ENCODE measurements at regions not wholly inside any gene's neighbourhood (a gene's known extent, or its start where the extent isn't known, plus 50 kb on each side); places are given as distances from the start of the nearest gene placed in this dataset.
"Not testable (repeated sequence)": the region's sequence is repeated elsewhere in the genome, so short reads cannot be mapped to it uniquely, and the experiment has no call there.

- H4K20me1 ChIP-seq (ENCODE audit: insufficient read depth, low read length, poor library complexity, severe bottlenecking): no peaks in the 10 kb centered on the region
- no peaks in the 10 kb centered on the region for H3K9me3 ChIP-seq (ENCODE audit: insufficient read depth, low read depth, low read length)
- no peak overlapping the region for H3K4me3 ChIP-seq (ENCODE audit: low read length, poor library complexity, severe bottlenecking)
- no peak overlapping the region for H2AFZ ChIP-seq (ENCODE audit: low read length)
- H3K9me2 ChIP-seq (replicated peaks; ENCODE audit: low read depth, low read length): no peaks in the 10 kb centered on the region
- no peaks in the 10 kb centered on the region for H3F3A ChIP-seq (ENCODE audit: low read depth)
- TF ChIP-seq CTCF (conservative IDR thresholded peaks at IDR 0.05; ENCODE audit: low read length): no peak
- TF ChIP-seq EZH2phosphoT487 (IDR thresholded peaks at IDR 0.05; ENCODE audit: borderline replicate concordance): no peak
- no peaks in the 10 kb centered on the region for H3K27me3 ChIP-seq (ENCODE audit: insufficient read depth, low read length, poor library complexity, severe bottlenecking)
- no peak overlapping the region for H3K9ac ChIP-seq (ENCODE audit: low read depth, low read length, poor library complexity, severe bottlenecking)
- no peaks in the 10 kb centered on the region for H3K79me2 ChIP-seq (ENCODE audit: insufficient read depth, low read length)
- no peak overlapping the region for H3K4me2 ChIP-seq (ENCODE audit: low read depth, low read length, poor library complexity, severe bottlenecking)
- no peaks in the 10 kb centered on the region for H3K36me3 ChIP-seq (ENCODE audit: insufficient read depth, low read length)
- peaks cover 5% of the 10 kb centered on the region for H3K4me1 ChIP-seq (ENCODE audit: insufficient read depth, low read length, poor library complexity, severe bottlenecking)
These were observed 195.9 kb downstream of the SHOX start for GRCh38 chrX:826448-826847.

- H2AFZ ChIP-seq (ENCODE audit: low read length): no peak overlapping the region
- H3K4me2 ChIP-seq (ENCODE audit: low read depth, low read length, poor library complexity, severe bottlenecking): no peak overlapping the region
- H3K4me1 ChIP-seq (ENCODE audit: insufficient read depth, low read length, poor library complexity, severe bottlenecking): peaks cover 5% of the 10 kb centered on the region
These were observed 195.4 kb downstream of the SHOX start for GRCh38 chrX:825991-826390.

GRCh38 chrX:823073-823472 is 192.5 kb downstream of the SHOX start:
- H3K4me1 ChIP-seq (ENCODE audit: insufficient read depth, low read length, poor library complexity, severe bottlenecking); H3K27me3 ChIP-seq (ENCODE audit: insufficient read depth, low read length, poor library complexity, severe bottlenecking); H3K36me3 ChIP-seq (ENCODE audit: insufficient read depth, low read length); H2AFZ ChIP-seq (ENCODE audit: low read length); H4K20me1 ChIP-seq (ENCODE audit: insufficient read depth, low read length, poor library complexity, severe bottlenecking); H3K4me3 ChIP-seq (ENCODE audit: low read length, poor library complexity, severe bottlenecking); H3K79me2 ChIP-seq (ENCODE audit: insufficient read depth, low read length); H3K9me2 ChIP-seq (replicated peaks; ENCODE audit: low read depth, low read length); H3K9me3 ChIP-seq (ENCODE audit: insufficient read depth, low read depth, low read length); H3K4me2 ChIP-seq (ENCODE audit: low read depth, low read length, poor library complexity, severe bottlenecking); H3K9ac ChIP-seq (ENCODE audit: low read depth, low read length, poor library complexity, severe bottlenecking); H3F3A ChIP-seq (ENCODE audit: low read depth): not testable (repeated sequence)

More at GRCh38 chrX:825991-826390, 195.4 kb downstream of the SHOX start:
- TF ChIP-seq CTCF (conservative IDR thresholded peaks at IDR 0.05; ENCODE audit: low read length) (no peak), EZH2phosphoT487 (IDR thresholded peaks at IDR 0.05; ENCODE audit: borderline replicate concordance) (no peak)
- Histone ChIP-seq H3K4me3 (ENCODE audit: low read length, poor library complexity, severe bottlenecking) (no peak overlapping the region), H3K79me2 (ENCODE audit: insufficient read depth, low read length) (no peaks in the 10 kb centered on the region), H3K36me3 (ENCODE audit: insufficient read depth, low read length) (no peaks in the 10 kb centered on the region), H3K9me3 (ENCODE audit: insufficient read depth, low read depth, low read length) (no peaks in the 10 kb centered on the region), H3F3A (ENCODE audit: low read depth) (no peaks in the 10 kb centered on the region), H3K9me2 (replicated peaks; ENCODE audit: low read depth, low read length) (no peaks in the 10 kb centered on the region), H4K20me1 (ENCODE audit: insufficient read depth, low read length, poor library complexity, severe bottlenecking) (no peaks in the 10 kb centered on the region), H3K9ac (ENCODE audit: low read depth, low read length, poor library complexity, severe bottlenecking) (no peak overlapping the region), H3K27me3 (ENCODE audit: insufficient read depth, low read length, poor library complexity, severe bottlenecking) (no peaks in the 10 kb centered on the region)

- Histone ChIP-seq H3K9me3 (ENCODE audit: insufficient read depth, low read depth, low read length) (no peaks in the 10 kb centered on the region), H3F3A (ENCODE audit: low read depth) (no peaks in the 10 kb centered on the region), H2AFZ (ENCODE audit: low read length) (no peak overlapping the region), H3K4me3 (ENCODE audit: low read length, poor library complexity, severe bottlenecking) (no peak overlapping the region), H4K20me1 (ENCODE audit: insufficient read depth, low read length, poor library complexity, severe bottlenecking) (no peaks in the 10 kb centered on the region), H3K27me3 (ENCODE audit: insufficient read depth, low read length, poor library complexity, severe bottlenecking) (no peaks in the 10 kb centered on the region), H3K4me2 (ENCODE audit: low read depth, low read length, poor library complexity, severe bottlenecking) (no peak overlapping the region), H3K9ac (ENCODE audit: low read depth, low read length, poor library complexity, severe bottlenecking) (no peak overlapping the region), H3K79me2 (ENCODE audit: insufficient read depth, low read length) (no peaks in the 10 kb centered on the region), H3K4me1 (ENCODE audit: insufficient read depth, low read length, poor library complexity, severe bottlenecking) (no peaks in the 10 kb centered on the region), H3K9me2 (replicated peaks; ENCODE audit: low read depth, low read length) (no peaks in the 10 kb centered on the region), H3K36me3 (ENCODE audit: insufficient read depth, low read length) (no peaks in the 10 kb centered on the region)
- TF ChIP-seq CTCF (conservative IDR thresholded peaks at IDR 0.05; ENCODE audit: low read length) (no peak), EZH2phosphoT487 (IDR thresholded peaks at IDR 0.05; ENCODE audit: borderline replicate concordance) (no peak)
These were observed 190.9 kb downstream of the SHOX start for GRCh38 chrX:821327-822107.

Data from Loucy (cell line).